A549 (cell line): ENCODE measurements at regions not wholly inside any gene's neighbourhood (a gene's known extent, or its start where the extent isn't known, plus 50 kb on each side); places are given as distances from the start of the nearest gene placed in this dataset.

ENCODE experiments used
- ATAC-seq, 2 experiments: fragments of 200-7000 bp in 1 of 2; fragments of >200 bp in 1 of 2; cut with Nextera tagmentation in 1 of 2; cut with Tn5 transposase in 1 of 2; 3 replicates each; pipeline versions ENCODE4 v1.8.0 to v1.9.1; 2018 to 2020; ENCODE audit warnings: mild to moderate bottlenecking in 1 of 2, moderate library complexity in 1 of 2
- CTCF ChIA-PET: fragments of 300-600 bp; sonication (Branson Sonifier 250); formaldehyde crosslinking; extraction: SDS; loops from one replicate; lab custom pipeline; 2021; ENCODE audit warnings: antibody characterized with exemption, inconsistent platforms; lab: Yijun Ruan, JAX
- POLR2A ChIA-PET: fragments of 350-600 bp; formaldehyde crosslinking; extraction: SDS; loops from one replicate; lab custom pipeline; 2021; ENCODE audit warnings: antibody characterized with exemption, inconsistent platforms; lab: Yijun Ruan, JAX
- DNase-seq, 2 experiments: peaks; one replicate each; pipeline versions ENCODE4 v3.0.0 to v3.0.0-alpha.2; 2011 to 2016; ENCODE audit warnings: low read depth in 1 of 2, low spot score in 1 of 2
- FAIRE-seq: peaks from 2 replicates; lab custom pipeline; 2011; peaks lifted over from hg19 to GRCh38; lab: Jason Lieb, UNC
- H3K27ac ChIP-seq, 2 experiments: fragments of >200 bp; sonication (Bioruptor Twin); formaldehyde crosslinking; 3 replicates each; pipeline ENCODE4 v1.5.1; 2016 to 2017
- H3K4me1 ChIP-seq: fragments of >200 bp; sonication (Bioruptor Twin); formaldehyde crosslinking; 3 replicates; pipeline ENCODE4 v1.6.1; 2016
- H3K4me2 ChIP-seq: fragments of >200 bp; sonication (Bioruptor Twin); formaldehyde crosslinking; 3 replicates; pipeline ENCODE4 v1.6.1; 2016
- H3K4me3 ChIP-seq: fragments of >200 bp; sonication (Bioruptor Twin); formaldehyde crosslinking; 3 replicates; pipeline ENCODE4 v1.5.1; 2016
- H3K9me3 ChIP-seq: fragments of >200 bp; sonication (Bioruptor Twin); formaldehyde crosslinking; 3 replicates; pipeline ENCODE4 v1.6.1; 2016
- BHLHE40 ChIP-seq: IDR thresholded peaks from 2 replicates; pipeline ENCODE4 v1.6.1; 2012; ENCODE audit warnings: low read depth, low read length, inconsistent platforms
- CBX2 ChIP-seq: fragments of 200-600 bp; sonication (generic); IDR thresholded peaks from 2 replicates; pipeline ENCODE4 v1.6.1; 2016; ENCODE audit warnings: low read depth, mild to moderate bottlenecking, borderline replicate concordance
- CEBPB ChIP-seq, 2 experiments: fragments of >200 bp in 1 of 2; sonication (Bioruptor Twin) in 1 of 2; formaldehyde crosslinking in 1 of 2; IDR thresholded peaks; 2 replicates each; pipeline ENCODE4 v1.6.1; 2012 to 2016
- CHD2 ChIP-seq: fragments of 150-350 bp; IDR thresholded peaks from 2 replicates; pipeline ENCODE4 v1.6.1; 2014; ENCODE audit warnings: low read length; ENCODE audit not compliant: partially characterized antibody
- CHD4 ChIP-seq: fragments of 200-600 bp; sonication (generic); IDR thresholded peaks from 2 replicates; pipeline ENCODE4 v1.6.1; 2016; ENCODE audit warnings: antibody characterized with exemption, mild to moderate bottlenecking, borderline replicate concordance
- EP300 ChIP-seq, 2 experiments: fragments of >200 bp; sonication (Bioruptor Twin); formaldehyde crosslinking; IDR thresholded peaks; 2 replicates in 1 of 2; 3 replicates in 1 of 2; pipeline ENCODE4 v1.6.1; 2016 to 2017
- ESRRA ChIP-seq: fragments of 150-350 bp; IDR thresholded peaks from 2 replicates; pipeline ENCODE4 v1.6.1; 2014; ENCODE audit warnings: mild to moderate bottlenecking, low read length, borderline replicate concordance
- FOSB ChIP-seq: fragments of 250-450 bp; sonication (Bioruptor Pico); IDR thresholded peaks from 2 replicates; pipeline ENCODE4 v1.5.0; 2020; ENCODE audit warnings: mild to moderate bottlenecking, moderate library complexity
- FOSL2 ChIP-seq, 2 experiments: fragments of 450-650 bp in 1 of 2; fragments of >200 bp in 1 of 2; sonication (Bioruptor Twin) in 1 of 2; formaldehyde crosslinking; IDR thresholded peaks; 2 replicates each; pipeline versions ENCODE4 v1.5.0 to v1.6.1; 2016 to 2020; ENCODE audit warnings: mild to moderate bottlenecking in 1 of 2, moderate library complexity in 1 of 2
- HDAC2 ChIP-seq: fragments of 200-600 bp; sonication (generic); IDR thresholded peaks from 2 replicates; pipeline ENCODE4 v1.6.1; 2016
- HEYL ChIP-seq: fragments of 250-450 bp; sonication (Bioruptor Pico); IDR thresholded peaks from 2 replicates; pipeline ENCODE4 v1.8.0; 2021; ENCODE audit warnings: mild to moderate bottlenecking, moderate library complexity
- HOXA7 ChIP-seq: fragments of 250-450 bp; sonication (Bioruptor Pico); IDR thresholded peaks from 2 replicates; pipeline ENCODE4 v1.5.0; 2020; ENCODE audit warnings: mild to moderate bottlenecking, moderate library complexity
- JUN ChIP-seq, 2 experiments: fragments of >200 bp; sonication (Bioruptor Twin); formaldehyde crosslinking; IDR thresholded peaks; 2 replicates in 1 of 2; 3 replicates in 1 of 2; pipeline ENCODE4 v1.6.1; 2016 to 2017
- JUNB ChIP-seq: fragments of >200 bp; sonication (Bioruptor Twin); formaldehyde crosslinking; IDR thresholded peaks from 2 replicates; pipeline ENCODE4 v1.6.1; 2016
- KDM5A ChIP-seq: fragments of 200-600 bp; sonication (generic); IDR thresholded peaks from 2 replicates; pipeline ENCODE4 v1.6.1; 2016; ENCODE audit warnings: antibody characterized with exemption, mild to moderate bottlenecking
- MAFK ChIP-seq: fragments of 450-650 bp; IDR thresholded peaks from 2 replicates; pipeline ENCODE4 v1.6.1; 2014; ENCODE audit not compliant: partially characterized antibody
- MYC ChIP-seq: IDR thresholded peaks from 2 replicates; pipeline ENCODE4 v1.6.1; 2012; ENCODE audit warnings: mild to moderate bottlenecking, inconsistent platforms, low read length, improper control_type of control experiment, borderline replicate concordance
- NR3C1 ChIP-seq: fragments of >200 bp; sonication (Bioruptor Twin); formaldehyde crosslinking; IDR thresholded peaks from 3 replicates; pipeline ENCODE4 v1.6.1; 2017
- POLR2AphosphoS2 ChIP-seq: conservative IDR thresholded peaks from 2 replicates; pipeline ENCODE4 v1.6.1; 2012; ENCODE audit warnings: low read length, improper control_type of control experiment, inconsistent platforms
- RFX5 ChIP-seq: fragments of 450-650 bp; IDR thresholded peaks from 2 replicates; pipeline ENCODE4 v1.7.1; 2014; ENCODE audit warnings: antibody characterized with exemption, mild to moderate bottlenecking, moderate library complexity
- SMC3 ChIP-seq: fragments of >200 bp; sonication (Bioruptor Twin); formaldehyde crosslinking; IDR thresholded peaks from 3 replicates; pipeline ENCODE4 v1.6.1; 2018; ENCODE audit warnings: inconsistent platforms
- ZFP36 ChIP-seq: fragments of 450-650 bp; IDR thresholded peaks from 2 replicates; pipeline ENCODE4 v1.6.1; 2014; ENCODE audit warnings: borderline replicate concordance; ENCODE audit not compliant: partially characterized antibody
- ZNF302 ChIP-seq: fragments of 250-450 bp; sonication (Bioruptor Pico); IDR thresholded peaks from 2 replicates; pipeline ENCODE4 v1.9.0; 2021; ENCODE audit warnings: inconsistent platforms, mild to moderate bottlenecking, moderate library complexity
- WGBS: methylation state at CpG from one replicate; pipeline ENCODE4 v1.1.6; 2017; ENCODE audit errors: missing lambda C conversion rate; 5-methylcytosine and 5-hydroxymethylcytosine counted together
- TF ChIP-seq, protein P1 (sequence below): fragments of >200 bp; sonication (Bioruptor Twin); formaldehyde crosslinking; IDR thresholded peaks from 3 replicates; pipeline ENCODE4 v1.6.1; 2016
- TF ChIP-seq, protein P2 (sequence below): fragments of >200 bp; sonication (Bioruptor Twin); formaldehyde crosslinking; IDR thresholded peaks from 2 replicates; pipeline ENCODE4 v1.6.1; 2016
- TF ChIP-seq, protein P3 (sequence below): fragments of 200-600 bp; sonication (generic); IDR thresholded peaks from 2 replicates; pipeline ENCODE4 v1.6.1; 2016; ENCODE audit warnings: antibody characterized with exemption, mild to moderate bottlenecking, moderate library complexity
- TF ChIP-seq, protein P4 (sequence below): fragments of 250-450 bp; sonication (Bioruptor Pico); IDR thresholded peaks from 2 replicates; pipeline ENCODE4 v1.5.0; 2020; ENCODE audit warnings: low read depth, mild to moderate bottlenecking, moderate library complexity
- TF ChIP-seq, protein P5 (sequence below): fragments of 450-650 bp; IDR thresholded peaks from 2 replicates; pipeline ENCODE4 v1.6.1; 2014; ENCODE audit warnings: antibody characterized with exemption

- ChIA-PET POLR2A (no interaction called here), CTCF (no interaction called here)
- TF ChIP-seq JUN (IDR thresholded peaks at IDR 0.05), result no peak
- no peak for TF ChIP-seq KDM5A
- no peak for TF ChIP-seq BHLHE40
- no peak for TF ChIP-seq ZFP36
- no peak for TF ChIP-seq CEBPB (IDR thresholded peaks at IDR 0.05)
- no peak for TF ChIP-seq FOSL2 (IDR thresholded peaks at IDR 0.05)
- TF ChIP-seq FOSL2 (CRISPR knock-in tag; IDR thresholded peaks at IDR 0.05), result no peak
- no peak for TF ChIP-seq NR3C1
- TF ChIP-seq, protein P1, sequence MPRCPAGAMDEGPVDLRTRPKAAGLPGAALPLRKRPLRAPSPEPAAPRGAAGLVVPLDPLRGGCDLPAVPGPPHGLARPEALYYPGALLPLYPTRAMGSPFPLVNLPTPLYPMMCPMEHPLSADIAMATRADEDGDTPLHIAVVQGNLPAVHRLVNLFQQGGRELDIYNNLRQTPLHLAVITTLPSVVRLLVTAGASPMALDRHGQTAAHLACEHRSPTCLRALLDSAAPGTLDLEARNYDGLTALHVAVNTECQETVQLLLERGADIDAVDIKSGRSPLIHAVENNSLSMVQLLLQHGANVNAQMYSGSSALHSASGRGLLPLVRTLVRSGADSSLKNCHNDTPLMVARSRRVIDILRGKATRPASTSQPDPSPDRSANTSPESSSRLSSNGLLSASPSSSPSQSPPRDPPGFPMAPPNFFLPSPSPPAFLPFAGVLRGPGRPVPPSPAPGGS, result no peak
- no peak for TF ChIP-seq CHD2
- no peak for TF ChIP-seq CHD4
- TF ChIP-seq, protein P2, sequence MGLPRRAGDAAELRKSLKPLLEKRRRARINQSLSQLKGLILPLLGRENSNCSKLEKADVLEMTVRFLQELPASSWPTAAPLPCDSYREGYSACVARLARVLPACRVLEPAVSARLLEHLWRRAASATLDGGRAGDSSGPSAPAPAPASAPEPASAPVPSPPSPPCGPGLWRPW, result no peak
- TF ChIP-seq HEYL, result no peak
- TF ChIP-seq HOXA7 (CRISPR knock-in tag), result no peak
- peak; percentile 73 for FAIRE-seq
- 33% methylated on average over 1 of the region's 1 CpG for WGBS
- no peak for DNase-seq
- no peak for ATAC-seq
- no peak overlapping the region for H3K4me2 ChIP-seq
- no peak overlapping the region for H3K27ac ChIP-seq
- H3K9me3 ChIP-seq, result no peaks in the 10 kb centered on the region
- no peak overlapping the region for H3K4me3 ChIP-seq
- H3K4me1 ChIP-seq, result no peaks in the 10 kb centered on the region
Observed at GRCh38 chr12:43147878-43148277, 404.1 kb downstream of the ADAMTS20 start.

DNA sequence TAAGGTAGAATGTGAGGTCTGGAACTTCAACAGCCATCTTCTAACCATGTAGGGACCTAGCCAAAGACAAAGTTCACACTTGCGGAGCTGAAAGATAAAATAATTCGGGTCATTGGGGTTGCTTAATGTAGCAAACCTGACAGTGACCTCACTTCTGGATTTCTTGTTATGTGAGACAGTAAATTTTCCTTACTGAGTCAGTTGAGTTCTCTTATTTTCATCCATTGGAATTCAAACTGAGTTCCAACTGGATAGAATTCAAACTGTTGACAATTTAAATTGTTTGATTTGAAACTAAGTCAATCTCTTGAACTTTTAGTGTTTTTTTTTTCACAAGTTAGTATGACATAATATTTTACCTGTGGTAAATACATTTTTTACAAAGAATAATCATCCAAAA is 406.5 kb downstream of the ADAMTS20 start:
- WGBS, result 52% methylated on average over 2 of the region's 2 CpGs
- FAIRE-seq (no peak), DNase-seq (no peak), ATAC-seq (no peak)
- CTCF ChIA-PET, result no interaction called here
- Histone ChIP-seq H3K4me1 (no peaks in the 10 kb centered on the region), H3K9me3 (no peaks in the 10 kb centered on the region), H3K4me2 (no peak overlapping the region), H3K27ac (no peak overlapping the region), H3K4me3 (no peak overlapping the region)
- POLR2A ChIA-PET, result no interaction called here
- no peak for TF ChIP-seq CHD2
- TF ChIP-seq, protein P2, result no peak
- TF ChIP-seq BHLHE40, result no peak
- TF ChIP-seq HDAC2, result no peak
- no peak for TF ChIP-seq NR3C1
- TF ChIP-seq HOXA7 (CRISPR knock-in tag), result no peak
- TF ChIP-seq, protein P3, sequence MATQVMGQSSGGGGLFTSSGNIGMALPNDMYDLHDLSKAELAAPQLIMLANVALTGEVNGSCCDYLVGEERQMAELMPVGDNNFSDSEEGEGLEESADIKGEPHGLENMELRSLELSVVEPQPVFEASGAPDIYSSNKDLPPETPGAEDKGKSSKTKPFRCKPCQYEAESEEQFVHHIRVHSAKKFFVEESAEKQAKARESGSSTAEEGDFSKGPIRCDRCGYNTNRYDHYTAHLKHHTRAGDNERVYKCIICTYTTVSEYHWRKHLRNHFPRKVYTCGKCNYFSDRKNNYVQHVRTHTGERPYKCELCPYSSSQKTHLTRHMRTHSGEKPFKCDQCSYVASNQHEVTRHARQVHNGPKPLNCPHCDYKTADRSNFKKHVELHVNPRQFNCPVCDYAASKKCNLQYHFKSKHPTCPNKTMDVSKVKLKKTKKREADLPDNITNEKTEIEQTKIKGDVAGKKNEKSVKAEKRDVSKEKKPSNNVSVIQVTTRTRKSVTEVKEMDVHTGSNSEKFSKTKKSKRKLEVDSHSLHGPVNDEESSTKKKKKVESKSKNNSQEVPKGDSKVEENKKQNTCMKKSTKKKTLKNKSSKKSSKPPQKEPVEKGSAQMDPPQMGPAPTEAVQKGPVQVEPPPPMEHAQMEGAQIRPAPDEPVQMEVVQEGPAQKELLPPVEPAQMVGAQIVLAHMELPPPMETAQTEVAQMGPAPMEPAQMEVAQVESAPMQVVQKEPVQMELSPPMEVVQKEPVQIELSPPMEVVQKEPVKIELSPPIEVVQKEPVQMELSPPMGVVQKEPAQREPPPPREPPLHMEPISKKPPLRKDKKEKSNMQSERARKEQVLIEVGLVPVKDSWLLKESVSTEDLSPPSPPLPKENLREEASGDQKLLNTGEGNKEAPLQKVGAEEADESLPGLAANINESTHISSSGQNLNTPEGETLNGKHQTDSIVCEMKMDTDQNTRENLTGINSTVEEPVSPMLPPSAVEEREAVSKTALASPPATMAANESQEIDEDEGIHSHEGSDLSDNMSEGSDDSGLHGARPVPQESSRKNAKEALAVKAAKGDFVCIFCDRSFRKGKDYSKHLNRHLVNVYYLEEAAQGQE, result no peak
- TF ChIP-seq MYC, result no peak
- TF ChIP-seq POLR2AphosphoS2, result no peak
- no peak for TF ChIP-seq CEBPB (IDR thresholded peaks at IDR 0.05)

- ChIA-PET CTCF (no interaction called here), POLR2A (no interaction called here)
- H3K4me1 ChIP-seq, result no peaks in the 10 kb centered on the region
- FAIRE-seq (no peak), DNase-seq (no peak), ATAC-seq (no peak)
- H3K4me2 ChIP-seq, result no peak overlapping the region
- no peak overlapping the region for H3K27ac ChIP-seq
- H3K9me3 ChIP-seq, result no peaks in the 10 kb centered on the region
- no peak overlapping the region for H3K4me3 ChIP-seq
- TF ChIP-seq MYC (no peak), EP300 (IDR thresholded peaks at IDR 0.05) (no peak), ZNF302 (CRISPR knock-in tag) (no peak), RFX5 (no peak), JUNB (no peak), POLR2AphosphoS2 (no peak), ESRRA (no peak), CBX2 (no peak), FOSB (CRISPR knock-in tag) (no peak), MAFK (no peak), SMC3 (no peak), NR3C1 (no peak), JUN (IDR thresholded peaks at IDR 0.05) (no peak)
- TF ChIP-seq, protein P4, sequence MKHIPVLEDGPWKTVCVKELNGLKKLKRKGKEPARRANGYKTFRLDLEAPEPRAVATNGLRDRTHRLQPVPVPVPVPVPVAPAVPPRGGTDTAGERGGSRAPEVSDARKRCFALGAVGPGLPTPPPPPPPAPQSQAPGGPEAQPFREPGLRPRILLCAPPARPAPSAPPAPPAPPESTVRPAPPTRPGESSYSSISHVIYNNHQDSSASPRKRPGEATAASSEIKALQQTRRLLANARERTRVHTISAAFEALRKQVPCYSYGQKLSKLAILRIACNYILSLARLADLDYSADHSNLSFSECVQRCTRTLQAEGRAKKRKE, result no peak
- TF ChIP-seq, protein P5, sequence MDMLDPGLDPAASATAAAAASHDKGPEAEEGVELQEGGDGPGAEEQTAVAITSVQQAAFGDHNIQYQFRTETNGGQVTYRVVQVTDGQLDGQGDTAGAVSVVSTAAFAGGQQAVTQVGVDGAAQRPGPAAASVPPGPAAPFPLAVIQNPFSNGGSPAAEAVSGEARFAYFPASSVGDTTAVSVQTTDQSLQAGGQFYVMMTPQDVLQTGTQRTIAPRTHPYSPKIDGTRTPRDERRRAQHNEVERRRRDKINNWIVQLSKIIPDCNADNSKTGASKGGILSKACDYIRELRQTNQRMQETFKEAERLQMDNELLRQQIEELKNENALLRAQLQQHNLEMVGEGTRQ, result no peak
Observed at GRCh38 chr12:43143278-43143677, 408.7 kb downstream of the ADAMTS20 start.
